ENCODE measurements at regions not wholly inside any gene's neighbourhood (a gene's known extent, or its start where the extent isn't known, plus 50 kb on each side); places are given as distances from the start of the nearest gene placed in this dataset.

DNA sequence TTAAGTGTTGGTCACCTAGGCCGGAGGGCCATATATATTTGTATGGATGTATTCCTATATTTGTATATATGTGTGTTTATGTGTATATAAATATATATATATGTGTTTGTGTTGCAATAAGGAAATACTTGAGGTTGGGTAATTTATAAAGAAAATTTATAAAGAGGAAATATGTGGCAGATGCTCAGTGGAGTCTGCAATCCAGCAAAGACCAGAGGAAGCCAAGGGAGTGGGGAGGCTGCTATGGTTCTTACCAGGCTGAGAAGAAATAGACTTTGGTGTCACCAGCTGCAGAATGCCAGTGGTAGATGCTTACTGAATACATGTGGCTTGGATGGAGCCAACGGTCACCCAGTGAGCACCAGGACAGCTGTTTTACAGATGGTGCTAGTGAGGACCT is 97.4 kb upstream of the ELOVL5 start:
- no peak for DNase-seq
- H3K4me3 ChIP-seq (ENCODE audit: insufficient read depth, low read depth, low read length) = no peak overlapping the region
- no peaks in the 10 kb centered on the region for H3K27me3 ChIP-seq (ENCODE audit: control insufficient read depth, insufficient read depth, low read length)
- no peaks in the 10 kb centered on the region for H3K36me3 ChIP-seq (replicated peaks; ENCODE audit: control insufficient read depth, insufficient read depth, low read length)

DNA sequence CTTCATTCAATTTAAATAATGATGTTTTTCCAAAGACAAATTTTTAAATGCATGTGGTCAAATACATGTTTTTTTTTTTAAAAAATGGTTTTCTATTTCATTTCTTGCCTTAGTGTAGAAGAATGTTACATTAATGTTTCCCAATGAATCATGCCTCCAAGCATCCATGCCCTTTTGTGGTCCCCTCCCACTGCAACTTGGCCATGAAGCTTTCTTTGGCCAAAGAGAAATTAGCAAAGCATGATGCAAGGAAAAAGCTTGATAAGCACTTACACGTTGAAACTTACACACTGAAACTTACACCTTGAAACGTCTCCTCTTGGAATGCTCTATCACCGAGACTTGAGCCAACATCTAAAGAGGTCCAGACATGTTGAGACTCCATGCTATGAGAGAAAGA is 93.0 kb upstream of the ELOVL5 start:
- DNase-seq = no peak
- Histone ChIP-seq H3K4me3 (ENCODE audit: insufficient read depth, low read depth, low read length) (no peak overlapping the region), H3K36me3 (replicated peaks; ENCODE audit: control insufficient read depth, insufficient read depth, low read length) (no peaks in the 10 kb centered on the region), H3K27me3 (ENCODE audit: control insufficient read depth, insufficient read depth, low read length) (no peaks in the 10 kb centered on the region)

DNA sequence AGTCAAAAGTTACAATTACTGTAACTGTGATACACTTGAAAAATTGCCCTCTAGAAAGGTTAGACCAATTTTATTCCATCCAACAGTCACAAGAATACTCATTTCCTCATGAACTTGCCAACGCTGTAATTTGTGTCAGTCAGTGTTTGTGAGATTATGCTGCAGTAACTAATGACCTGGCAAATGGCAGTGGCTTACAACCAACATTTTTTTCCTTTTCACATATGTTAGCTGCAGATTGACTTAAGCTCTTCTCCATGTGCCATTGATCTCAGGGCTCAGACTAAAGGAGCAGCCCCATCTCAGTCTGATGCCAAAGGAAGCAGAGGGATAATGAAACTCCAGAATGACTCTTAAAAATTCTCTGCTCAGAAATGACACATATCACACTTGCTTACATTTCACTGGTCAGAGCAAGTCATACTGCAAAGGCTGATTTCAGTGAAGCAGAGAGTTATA is 92.3 kb upstream of the ELOVL5 start:
- no peak for DNase-seq
- Histone ChIP-seq H3K27me3 (ENCODE audit: control insufficient read depth, insufficient read depth, low read length) (no peaks in the 10 kb centered on the region), H3K4me3 (ENCODE audit: insufficient read depth, low read depth, low read length) (no peak overlapping the region), H3K36me3 (replicated peaks; ENCODE audit: control insufficient read depth, insufficient read depth, low read length) (no peaks in the 10 kb centered on the region)

DNA sequence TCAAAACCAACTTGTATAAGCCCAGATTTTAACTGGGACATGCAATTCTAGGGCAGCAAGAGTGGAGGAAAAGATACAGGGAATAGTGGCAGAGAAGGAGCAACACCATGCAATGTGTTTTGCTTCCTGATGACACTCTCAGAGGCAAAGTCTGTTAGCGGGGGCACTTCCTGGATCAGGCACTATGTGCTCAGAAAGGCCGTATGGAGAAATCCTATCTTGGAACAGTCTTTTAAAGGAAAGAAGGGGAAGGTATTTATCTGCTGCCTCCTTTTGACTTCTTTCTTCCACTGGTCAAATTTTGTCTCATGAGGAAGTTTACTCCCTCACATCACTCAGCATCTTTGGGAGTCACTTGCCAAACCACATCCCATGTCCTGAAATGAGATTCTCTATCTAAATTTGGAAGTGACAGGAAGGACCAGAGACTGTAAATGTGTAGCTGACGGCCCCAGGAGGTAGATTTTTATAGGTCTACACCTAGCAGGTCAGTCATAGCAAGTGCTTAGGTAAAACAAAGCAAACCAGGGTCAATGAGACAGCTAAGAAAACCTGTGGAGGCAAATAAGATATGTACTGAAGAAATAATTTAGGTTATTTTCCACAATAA is 91.7 kb upstream of the ELOVL5 start:
- Histone ChIP-seq H3K27me3 (ENCODE audit: control insufficient read depth, insufficient read depth, low read length) (no peaks in the 10 kb centered on the region), H3K4me3 (ENCODE audit: insufficient read depth, low read depth, low read length) (no peak overlapping the region), H3K36me3 (replicated peaks; ENCODE audit: control insufficient read depth, insufficient read depth, low read length) (no peaks in the 10 kb centered on the region)
- DNase-seq = no peak

DNA sequence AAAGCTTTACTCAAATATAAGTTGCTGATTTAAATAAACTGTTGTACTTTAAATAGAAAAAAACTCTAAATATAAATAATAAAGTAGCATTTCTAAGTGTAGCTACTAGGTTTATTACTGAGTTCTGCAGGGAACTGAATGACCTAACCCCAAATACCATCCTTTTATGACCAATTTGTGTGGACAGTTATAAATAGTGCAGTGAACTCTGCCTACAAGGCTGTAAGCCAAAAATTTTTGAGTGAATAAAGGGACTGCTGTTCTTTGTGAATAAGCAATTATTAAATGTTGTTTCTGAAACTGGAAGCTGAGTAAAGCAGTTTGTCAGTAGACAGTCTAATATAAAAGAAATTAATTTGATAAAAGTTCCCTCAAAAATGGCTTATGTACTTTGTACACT is 90.8 kb upstream of the ELOVL5 start:
- no peaks in the 10 kb centered on the region for H3K27me3 ChIP-seq (ENCODE audit: control insufficient read depth, insufficient read depth, low read length)
- no peak for DNase-seq
- no peaks in the 10 kb centered on the region for H3K36me3 ChIP-seq (replicated peaks; ENCODE audit: control insufficient read depth, insufficient read depth, low read length)
- no peak overlapping the region for H3K4me3 ChIP-seq (ENCODE audit: insufficient read depth, low read depth, low read length)

DNA sequence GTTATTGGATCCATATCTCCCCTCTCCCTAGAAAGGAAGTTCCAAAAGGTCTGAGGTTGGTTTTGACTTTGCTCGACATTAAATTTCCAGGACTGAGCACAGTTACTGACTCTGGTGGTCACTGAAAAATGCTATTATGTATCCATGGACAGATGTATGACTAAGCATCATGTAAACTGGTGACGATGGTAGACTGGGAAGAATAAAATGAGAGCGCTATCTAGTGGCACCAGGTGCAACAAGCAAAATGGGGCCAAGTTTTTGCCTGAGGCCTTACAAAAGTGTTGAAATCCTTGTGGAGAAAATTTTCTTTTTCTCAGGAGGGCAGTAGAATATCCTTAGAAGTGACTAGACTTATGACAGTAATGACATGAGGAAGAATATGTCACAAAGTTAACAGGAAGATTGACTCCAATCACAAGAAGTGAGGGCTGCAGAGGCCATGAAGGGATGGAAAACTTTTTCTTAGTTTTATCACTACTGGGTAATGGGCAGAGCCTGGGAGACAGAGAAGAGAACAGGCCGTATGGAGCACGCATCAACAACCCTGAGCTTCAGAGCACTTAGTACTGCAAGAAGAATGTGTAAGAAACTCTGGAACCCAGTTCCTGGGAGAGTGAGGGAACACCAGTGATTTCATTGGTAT is 88.9 kb upstream of the ELOVL5 start:
- H3K4me3 ChIP-seq (ENCODE audit: insufficient read depth, low read depth, low read length) = no peak overlapping the region
- peak; percentile 38 for DNase-seq
- H3K36me3 ChIP-seq (replicated peaks; ENCODE audit: control insufficient read depth, insufficient read depth, low read length) = no peaks in the 10 kb centered on the region
- H3K27me3 ChIP-seq (ENCODE audit: control insufficient read depth, insufficient read depth, low read length) = no peaks in the 10 kb centered on the region

DNA sequence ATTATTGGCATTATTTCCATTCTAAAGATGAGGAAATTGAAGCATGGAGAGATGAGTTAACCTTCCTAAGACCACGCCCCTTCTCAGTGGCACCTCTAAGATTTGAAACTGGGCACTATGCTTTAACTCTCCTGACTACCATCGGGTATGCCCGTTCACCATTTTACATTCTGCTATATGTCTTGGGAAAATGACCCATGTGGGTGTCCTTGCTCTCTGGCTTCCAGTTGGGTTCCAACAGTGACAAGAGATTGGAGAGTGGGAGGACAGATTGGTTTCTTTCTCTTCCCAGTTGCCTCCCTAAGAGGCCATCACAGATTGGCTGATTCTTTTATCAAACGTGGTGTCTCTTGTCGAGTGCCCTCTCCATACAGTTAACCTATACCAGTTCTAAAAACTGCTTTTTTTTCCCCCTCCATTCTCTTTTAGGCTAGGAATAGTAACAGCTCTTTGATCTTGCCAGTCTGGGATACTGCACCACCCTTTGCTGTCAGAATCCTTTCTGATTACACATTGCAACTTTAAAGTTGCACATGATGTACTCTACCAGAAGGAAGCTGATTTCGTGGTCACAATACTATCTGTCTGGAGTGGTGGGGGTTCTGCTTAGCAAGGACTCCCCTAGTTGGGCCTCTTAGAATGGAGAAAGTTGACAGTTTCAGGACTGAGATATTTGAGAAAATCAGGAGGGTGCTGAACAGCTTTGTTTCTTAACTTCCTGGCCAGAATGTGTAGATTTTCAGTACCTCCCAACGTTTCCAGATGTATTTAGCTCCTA is 88.0 kb upstream of the ELOVL5 start:
- H3K27me3 ChIP-seq (ENCODE audit: control insufficient read depth, insufficient read depth, low read length) = no peaks in the 10 kb centered on the region
- no peaks in the 10 kb centered on the region for H3K36me3 ChIP-seq (replicated peaks; ENCODE audit: control insufficient read depth, insufficient read depth, low read length)
- DNase-seq = no peak
- H3K4me3 ChIP-seq (ENCODE audit: insufficient read depth, low read depth, low read length) = no peak overlapping the region

DNA sequence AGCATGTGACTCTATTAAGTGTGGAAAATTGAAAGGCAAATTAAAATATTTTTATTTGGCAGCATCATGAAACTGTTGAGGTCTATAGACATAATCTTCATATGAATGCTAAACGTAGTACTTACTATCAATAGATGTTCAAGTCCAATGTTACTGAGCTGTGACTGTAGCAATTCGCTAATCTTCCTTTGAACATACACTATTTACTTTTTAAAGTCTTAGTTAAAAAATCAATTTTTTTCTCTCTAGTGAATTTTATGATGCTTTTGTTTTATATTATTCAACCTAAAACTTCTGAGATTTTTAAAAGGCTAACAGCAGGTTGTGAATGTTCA is 85.2 kb upstream of the ELOVL5 start:
- no peak for DNase-seq
- no peak overlapping the region for H3K4me3 ChIP-seq (ENCODE audit: insufficient read depth, low read depth, low read length)
- H3K27me3 ChIP-seq (ENCODE audit: control insufficient read depth, insufficient read depth, low read length) = no peaks in the 10 kb centered on the region
- H3K36me3 ChIP-seq (replicated peaks; ENCODE audit: control insufficient read depth, insufficient read depth, low read length) = no peaks in the 10 kb centered on the region

DNA sequence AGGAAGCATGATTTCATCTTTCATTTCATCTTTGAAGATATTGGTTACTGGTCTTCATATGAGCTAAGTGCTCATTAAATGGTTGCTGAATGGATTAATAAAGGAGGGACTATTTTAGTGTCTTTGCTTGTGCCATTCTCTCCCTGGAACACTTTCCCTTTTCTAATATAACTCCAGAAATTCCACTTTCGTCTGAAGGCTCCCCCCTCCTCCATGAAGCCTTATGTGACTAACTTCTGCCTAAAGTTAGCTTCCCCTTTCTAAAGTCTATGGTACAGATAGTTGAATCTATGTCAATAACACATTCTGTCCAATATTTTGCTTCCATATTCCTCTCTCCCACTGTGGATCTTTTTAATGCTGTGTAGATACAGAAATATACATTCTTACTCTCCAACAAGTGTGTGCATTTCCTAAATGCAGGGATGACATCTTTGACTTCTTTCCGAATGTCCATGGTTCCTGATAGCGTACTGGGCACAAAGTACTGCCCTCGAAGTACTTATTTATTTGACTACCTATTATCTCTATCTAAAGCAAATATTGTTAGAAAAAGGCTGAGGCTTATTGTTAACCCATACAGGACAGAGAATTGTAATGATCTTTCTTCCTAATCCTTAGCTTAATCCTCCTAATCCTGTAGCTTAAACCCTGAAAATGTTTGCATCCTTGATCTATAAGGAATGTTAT is 84.7 kb upstream of the ELOVL5 start:
- Histone ChIP-seq H3K27me3 (ENCODE audit: control insufficient read depth, insufficient read depth, low read length) (no peaks in the 10 kb centered on the region), H3K36me3 (replicated peaks; ENCODE audit: control insufficient read depth, insufficient read depth, low read length) (no peaks in the 10 kb centered on the region), H3K4me3 (ENCODE audit: insufficient read depth, low read depth, low read length) (no peak overlapping the region)
- no peak for DNase-seq

DNA sequence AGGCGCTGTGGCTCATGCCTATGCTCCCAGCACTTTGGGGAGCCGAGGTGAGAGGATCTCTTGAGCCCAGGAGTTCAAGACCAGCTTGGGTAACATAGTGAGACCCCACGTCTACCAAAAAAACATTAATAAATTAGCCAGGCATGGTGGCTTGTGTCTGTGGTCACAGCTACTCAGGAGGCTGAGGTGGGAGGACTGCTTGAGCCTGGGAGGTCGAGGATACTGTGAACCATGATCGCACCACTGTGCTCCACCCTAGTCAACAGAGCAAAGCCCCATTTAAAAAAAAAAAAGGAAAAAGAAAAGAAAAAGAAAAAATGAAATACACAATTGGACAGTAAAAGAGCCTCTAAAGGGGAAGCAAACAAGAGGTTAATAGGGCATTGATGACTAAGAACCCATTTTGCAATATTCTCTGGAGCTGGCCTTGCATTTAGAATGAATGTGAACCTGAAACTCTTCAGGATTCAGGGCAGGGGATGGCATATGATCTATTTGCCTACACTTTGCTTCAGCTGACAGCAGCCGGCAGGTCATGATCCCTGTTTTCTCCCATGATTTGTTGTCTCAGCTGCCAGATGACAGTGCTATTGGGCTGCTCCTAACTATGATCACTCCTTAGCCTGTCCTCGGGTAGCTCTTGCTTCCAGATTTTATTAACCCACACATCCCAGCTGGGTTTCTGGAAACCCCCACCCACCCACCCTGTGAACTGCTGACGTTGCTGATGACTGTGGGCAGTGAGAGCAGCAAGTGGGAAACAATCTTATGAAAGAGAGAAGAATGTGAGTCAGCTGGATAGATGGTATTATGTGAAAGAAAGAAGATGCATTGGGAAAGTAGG is 83.8 kb upstream of the ELOVL5 start:
- H3K4me3 ChIP-seq (ENCODE audit: insufficient read depth, low read depth, low read length) = no peak overlapping the region
- no peaks in the 10 kb centered on the region for H3K27me3 ChIP-seq (ENCODE audit: control insufficient read depth, insufficient read depth, low read length)
- DNase-seq = no peak
- H3K36me3 ChIP-seq (replicated peaks; ENCODE audit: control insufficient read depth, insufficient read depth, low read length) = no peaks in the 10 kb centered on the region

DNA sequence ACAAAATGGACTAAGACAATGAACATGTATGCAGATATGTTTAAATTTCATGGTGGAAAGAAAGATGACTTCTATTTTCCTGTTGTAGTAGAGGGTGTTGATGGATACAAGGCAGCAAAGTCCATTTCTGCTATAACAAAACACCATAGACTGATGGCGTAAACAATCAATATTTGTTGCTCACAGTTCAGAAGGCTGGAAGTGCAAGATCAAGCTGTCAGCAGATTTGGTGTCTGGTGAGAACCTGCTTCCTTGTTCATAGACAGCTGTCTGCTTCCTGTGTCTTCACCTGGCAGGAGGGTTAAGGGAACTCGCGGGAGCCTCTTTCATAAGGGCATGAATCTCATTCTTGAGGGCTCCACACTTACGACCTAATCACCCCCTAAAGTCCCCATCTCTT is 83.0 kb upstream of the ELOVL5 start:
- Histone ChIP-seq H3K27me3 (ENCODE audit: control insufficient read depth, insufficient read depth, low read length) (no peaks in the 10 kb centered on the region), H3K4me3 (ENCODE audit: insufficient read depth, low read depth, low read length) (no peak overlapping the region), H3K36me3 (replicated peaks; ENCODE audit: control insufficient read depth, insufficient read depth, low read length) (no peaks in the 10 kb centered on the region)
- no peak for DNase-seq

DNA sequence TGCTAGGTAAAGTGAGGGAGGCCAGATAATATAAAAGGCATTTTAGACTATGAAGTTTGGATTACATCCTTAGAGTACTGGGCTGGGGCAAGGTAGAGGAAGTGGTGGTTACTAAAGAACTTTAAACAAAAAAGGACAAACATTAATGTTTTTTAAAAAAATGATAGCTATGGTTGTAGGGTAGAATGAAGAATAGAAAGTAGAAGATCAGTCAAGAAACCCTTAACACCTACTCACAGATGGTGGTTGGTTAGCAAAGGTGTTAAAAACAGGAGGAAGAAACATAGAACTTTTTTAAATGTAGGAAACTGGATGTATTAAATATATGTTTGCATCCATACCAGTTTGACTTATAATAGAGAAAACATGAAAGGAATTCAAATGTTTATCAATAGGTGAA is 80.7 kb upstream of the ELOVL5 start:
- Histone ChIP-seq H3K4me3 (ENCODE audit: insufficient read depth, low read depth, low read length) (no peak overlapping the region), H3K36me3 (replicated peaks; ENCODE audit: control insufficient read depth, insufficient read depth, low read length) (no peaks in the 10 kb centered on the region), H3K27me3 (ENCODE audit: control insufficient read depth, insufficient read depth, low read length) (no peaks in the 10 kb centered on the region)
- no peak for DNase-seq

DNA sequence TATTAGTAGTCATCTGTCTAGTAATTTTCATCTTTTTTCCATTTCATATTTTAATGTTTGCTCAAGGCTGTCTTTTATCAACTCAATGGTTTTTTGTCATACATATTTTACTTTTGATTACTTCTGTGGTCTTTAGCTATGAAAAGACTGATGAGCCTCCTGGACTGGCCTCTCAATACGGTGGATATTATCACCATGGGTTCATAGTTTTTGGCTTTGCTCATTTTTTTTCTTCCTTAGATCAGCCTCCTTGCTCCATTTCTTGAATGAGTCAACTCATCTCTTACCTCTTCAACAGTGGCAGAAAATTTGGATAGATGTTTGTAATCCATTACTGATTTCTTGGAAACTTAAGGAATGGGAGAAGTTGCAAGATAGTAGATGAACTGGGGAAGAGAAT is 80.1 kb upstream of the ELOVL5 start:
- Histone ChIP-seq H3K27me3 (ENCODE audit: control insufficient read depth, insufficient read depth, low read length) (no peaks in the 10 kb centered on the region), H3K36me3 (replicated peaks; ENCODE audit: control insufficient read depth, insufficient read depth, low read length) (no peaks in the 10 kb centered on the region), H3K4me3 (ENCODE audit: insufficient read depth, low read depth, low read length) (no peak overlapping the region)
- no peak for DNase-seq

DNA sequence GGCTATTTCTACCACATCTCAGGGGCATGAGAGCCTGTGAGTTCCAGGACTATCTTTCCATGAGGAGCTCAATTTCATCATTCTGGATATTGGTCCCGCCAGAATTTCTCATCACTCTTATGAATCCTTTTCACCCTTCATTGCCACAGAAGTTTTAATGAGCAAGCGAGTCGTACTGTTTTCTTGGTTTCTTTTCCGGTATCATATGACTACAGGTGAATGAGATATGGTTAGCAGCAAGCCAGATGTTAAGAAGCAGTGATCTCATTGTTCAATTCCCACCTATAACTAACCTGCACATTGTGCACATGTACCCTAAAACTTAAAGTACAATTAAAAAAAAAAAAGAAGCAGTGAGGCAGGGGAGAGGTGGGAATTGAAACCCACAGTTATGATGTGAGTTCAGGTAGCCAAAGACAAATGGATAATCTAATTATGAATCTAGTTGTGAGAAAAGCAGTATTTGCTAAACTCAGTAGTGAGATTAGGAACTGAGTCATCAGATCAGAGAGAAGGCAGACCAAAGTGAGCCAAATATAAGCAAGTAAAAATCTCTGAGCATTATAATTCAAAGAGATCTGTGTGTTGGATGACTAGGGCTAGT is 78.0 kb upstream of the ELOVL5 start:
- Histone ChIP-seq H3K4me3 (ENCODE audit: insufficient read depth, low read depth, low read length) (no peak overlapping the region), H3K27me3 (ENCODE audit: control insufficient read depth, insufficient read depth, low read length) (no peaks in the 10 kb centered on the region), H3K36me3 (replicated peaks; ENCODE audit: control insufficient read depth, insufficient read depth, low read length) (no peaks in the 10 kb centered on the region)
- no peak for DNase-seq

Measured in H7 (cell line).